ENCODE measurements at regions not wholly inside any gene's neighbourhood (a gene's known extent, or its start where the extent isn't known, plus 50 kb on each side); places are given as distances from the start of the nearest gene placed in this dataset.

GRCh38 chr10:47094636-47095035 lies 183.4 kb downstream of the PTPN20 start:
- no peak overlapping the region for H3K4me3 ChIP-seq (ENCODE audit: low read depth, low read length)
- no peak for TF ChIP-seq CTCF (IDR thresholded peaks at IDR 0.05; ENCODE audit: borderline replicate concordance, insufficient read depth, low read depth, low read length)

- TF ChIP-seq CTCF (IDR thresholded peaks at IDR 0.05; ENCODE audit: borderline replicate concordance, insufficient read depth, low read depth, low read length) = no peak
- H3K4me3 ChIP-seq (ENCODE audit: low read depth, low read length) = no peak overlapping the region
Measured at GRCh38 chr10:47095211-47095610, 184.0 kb downstream of the PTPN20 start.

- no peak overlapping the region for H3K4me3 ChIP-seq (ENCODE audit: low read depth, low read length)
- TF ChIP-seq CTCF (IDR thresholded peaks at IDR 0.05; ENCODE audit: borderline replicate concordance, insufficient read depth, low read depth, low read length) = no peak
Measured at GRCh38 chr10:47095848-47096612, 184.8 kb downstream of the PTPN20 start.

- no peak for TF ChIP-seq CTCF (IDR thresholded peaks at IDR 0.05; ENCODE audit: borderline replicate concordance, insufficient read depth, low read depth, low read length)
- no peak overlapping the region for H3K4me3 ChIP-seq (ENCODE audit: low read depth, low read length)
Measured at GRCh38 chr10:47098238-47098637, 187.0 kb downstream of the PTPN20 start.

- no peak overlapping the region for H3K4me3 ChIP-seq (ENCODE audit: low read depth, low read length)
- TF ChIP-seq CTCF (IDR thresholded peaks at IDR 0.05; ENCODE audit: borderline replicate concordance, insufficient read depth, low read depth, low read length) = no peak
Measured at GRCh38 chr10:47098964-47099363, 187.7 kb downstream of the PTPN20 start.

- H3K4me3 ChIP-seq (ENCODE audit: low read depth, low read length) = no peak overlapping the region
- no peak for TF ChIP-seq CTCF (IDR thresholded peaks at IDR 0.05; ENCODE audit: borderline replicate concordance, insufficient read depth, low read depth, low read length)
Measured at GRCh38 chr10:47099474-47099873, 188.2 kb downstream of the PTPN20 start.

- no peak for TF ChIP-seq CTCF (IDR thresholded peaks at IDR 0.05; ENCODE audit: borderline replicate concordance, insufficient read depth, low read depth, low read length)
- H3K4me3 ChIP-seq (ENCODE audit: low read depth, low read length) = no peak overlapping the region
Measured at GRCh38 chr10:47101196-47101595, 190.0 kb downstream of the PTPN20 start.
